SK-N-SH (cell line): ENCODE measurements at regions not wholly inside any gene's neighbourhood (a gene's known extent, or its start where the extent isn't known, plus 50 kb on each side); places are given as distances from the start of the nearest gene placed in this dataset.

Experiments
- CTCF ChIP-seq: fragments of 200-600 bp; sonication (generic); IDR thresholded peaks from 2 replicates; pipeline ENCODE4 v1.6.1; 2017; ENCODE audit warnings: antibody characterized with exemption, mild to moderate bottlenecking, moderate library complexity
- GABPA ChIP-seq: IDR thresholded peaks from 2 replicates; pipeline ENCODE4 v1.4.0; 2012; ENCODE audit warnings: low read depth, mild to moderate bottlenecking
- RAD21 ChIP-seq: IDR thresholded peaks from 2 replicates; pipeline ENCODE4 v1.6.1; 2012; ENCODE audit warnings: mild to moderate bottlenecking, low read length
- REST ChIP-seq: IDR thresholded peaks from 2 replicates; pipeline ENCODE4 v1.6.1; 2012; ENCODE audit warnings: mild to moderate bottlenecking, low read depth, low read length, moderate library complexity
- USF1 ChIP-seq: IDR thresholded peaks from 2 replicates; pipeline ENCODE4 v1.4.0; 2012; ENCODE audit warnings: low read depth, borderline replicate concordance

- TF ChIP-seq CTCF (no peak), REST (no peak), GABPA (no peak), RAD21 (no peak), USF1 (no peak)
Measured at GRCh38 chr3:152641198-152641597, 193.7 kb upstream of the P2RY1 start.
